BLaER1 (cell line): ENCODE measurements at regions not wholly inside any gene's neighbourhood (a gene's known extent, or its start where the extent isn't known, plus 50 kb on each side); places are given as distances from the start of the nearest gene placed in this dataset.
"Not testable (repeated sequence)": the region's sequence is repeated elsewhere in the genome, so short reads cannot be mapped to it uniquely, and the experiment has no call there.

ENCODE experiments used
- H3K27ac ChIP-seq: shearing (Covaris generic); formaldehyde crosslinking; 2 replicates; pipeline ENCODE4 v1.8.1; 2022
- H3K27me3 ChIP-seq: shearing (Covaris generic); formaldehyde crosslinking; 2 replicates; pipeline ENCODE4 v1.8.1; 2022
- H3K36me3 ChIP-seq: shearing (Covaris generic); formaldehyde crosslinking; 2 replicates; pipeline ENCODE4 v1.8.1; 2022
- H3K4me1 ChIP-seq: shearing (Covaris generic); formaldehyde crosslinking; 2 replicates; pipeline ENCODE4 v1.8.1; 2022
- H3K4me2 ChIP-seq: shearing (Covaris generic); formaldehyde crosslinking; 2 replicates; pipeline ENCODE4 v1.8.1; 2022
- H3K4me3 ChIP-seq: shearing (Covaris generic); formaldehyde crosslinking; 2 replicates; pipeline ENCODE4 v1.8.1; 2022
- H3K9ac ChIP-seq: shearing (Covaris generic); formaldehyde crosslinking; 2 replicates; pipeline ENCODE4 v1.8.1; 2022
- H3K9me3 ChIP-seq: shearing (Covaris generic); formaldehyde crosslinking; 2 replicates; pipeline ENCODE4 v1.8.1; 2022
- H4K20me1 ChIP-seq: shearing (Covaris generic); formaldehyde crosslinking; 2 replicates; pipeline ENCODE4 v1.8.1; 2022
- Cebpa-rat ChIP-seq: shearing (Covaris generic); IDR thresholded peaks from 2 replicates; pipeline ENCODE4 v1.8.1; 2022

DNA sequence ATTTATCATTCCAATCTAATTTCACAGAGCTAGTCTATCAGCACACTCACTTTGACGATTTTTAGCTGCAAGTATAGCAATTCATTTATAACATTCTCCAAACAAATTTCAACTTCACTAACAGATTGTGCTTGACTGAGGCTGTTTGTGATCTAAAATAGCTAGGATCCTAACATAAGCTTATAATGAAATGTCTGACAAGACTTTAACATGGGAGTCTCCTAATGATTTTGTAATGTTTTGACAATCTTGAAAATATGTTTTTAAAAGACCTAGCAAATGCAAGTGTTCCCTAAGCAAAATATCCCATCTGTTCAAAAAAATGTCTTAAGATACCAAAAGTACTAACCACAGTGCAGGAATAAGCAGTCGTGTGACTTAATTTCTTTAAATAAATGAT lies 889.5 kb upstream of the SPRY2 start:
- Histone ChIP-seq H3K4me1 (no peaks in the 10 kb centered on the region), H3K9me3 (0 out of 2 replicates have a peak, but pooled peaks cover 5% of the 10 kb centered on the region), H4K20me1 (no peaks in the 10 kb centered on the region), H3K4me3 (no peak overlapping the region), H3K9ac (no peak overlapping the region), H3K4me2 (no peak overlapping the region), H3K27ac (no peak overlapping the region), H3K27me3 (no peaks in the 10 kb centered on the region), H3K36me3 (no peaks in the 10 kb centered on the region)
- no peak for TF ChIP-seq Cebpa-rat

DNA sequence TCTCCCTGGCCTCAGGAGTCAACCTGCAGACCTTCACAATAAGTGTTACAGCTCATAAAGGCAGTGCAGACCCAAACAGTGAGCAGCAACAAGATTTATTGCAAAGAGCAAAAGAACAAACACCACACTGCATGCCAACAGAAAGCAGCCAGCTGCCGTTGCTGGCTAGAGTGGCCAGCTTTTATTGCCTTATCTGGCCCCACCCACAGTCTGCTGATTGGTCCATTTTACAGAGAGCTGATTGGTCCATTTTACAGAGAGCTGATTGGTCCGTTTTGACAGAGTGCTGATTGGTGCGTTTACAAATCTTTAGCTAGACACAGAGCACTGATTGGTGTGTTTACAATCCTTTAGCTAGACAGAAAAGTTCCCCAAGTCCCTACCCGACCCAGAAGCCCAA lies 885.9 kb upstream of the SPRY2 start:
- not testable (repeated sequence) for H3K27ac ChIP-seq, H3K27me3 ChIP-seq, H3K4me2 ChIP-seq, H3K4me1 ChIP-seq, H4K20me1 ChIP-seq, H3K36me3 ChIP-seq, H3K9ac ChIP-seq, H3K9me3 ChIP-seq, H3K4me3 ChIP-seq

DNA sequence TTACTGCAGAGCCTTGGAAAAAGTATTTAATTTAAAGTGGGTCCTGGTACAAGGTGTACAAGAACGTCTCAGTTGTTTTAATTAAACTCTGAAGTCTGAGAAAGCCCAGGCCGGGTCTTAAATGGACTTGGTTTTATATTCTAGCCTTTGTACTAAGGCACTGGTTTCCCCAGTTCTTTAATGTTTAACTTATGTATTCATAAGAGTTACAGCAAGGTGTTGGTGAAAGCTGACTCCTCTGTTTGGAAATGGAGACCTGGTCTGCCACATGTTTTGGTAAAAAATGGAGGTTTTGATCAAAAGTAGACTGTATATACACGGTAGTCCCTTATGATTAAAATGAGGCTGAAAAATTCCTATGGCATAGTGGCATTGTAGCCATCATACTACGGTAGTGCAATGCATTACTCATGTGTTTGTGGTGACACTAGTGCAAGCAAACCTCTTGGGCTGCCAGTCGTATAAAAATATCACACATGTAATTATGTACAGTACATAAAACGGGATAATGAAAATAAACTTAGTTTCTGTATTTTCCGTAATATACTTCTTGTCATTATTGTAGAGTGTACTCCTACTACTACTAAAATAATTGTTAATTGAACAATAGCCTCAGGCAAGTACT lies 883.4 kb upstream of the SPRY2 start:
- Histone ChIP-seq H3K27me3 (no peaks in the 10 kb centered on the region), H3K9ac (no peak overlapping the region), H3K4me2 (no peak overlapping the region), H4K20me1 (no peaks in the 10 kb centered on the region), H3K9me3 (0 out of 2 replicates have a peak, but pooled peaks cover 5% of the 10 kb centered on the region), H3K4me3 (no peak overlapping the region), H3K36me3 (no peaks in the 10 kb centered on the region), H3K4me1 (no peaks in the 10 kb centered on the region), H3K27ac (no peak overlapping the region)
- no peak for TF ChIP-seq Cebpa-rat

DNA sequence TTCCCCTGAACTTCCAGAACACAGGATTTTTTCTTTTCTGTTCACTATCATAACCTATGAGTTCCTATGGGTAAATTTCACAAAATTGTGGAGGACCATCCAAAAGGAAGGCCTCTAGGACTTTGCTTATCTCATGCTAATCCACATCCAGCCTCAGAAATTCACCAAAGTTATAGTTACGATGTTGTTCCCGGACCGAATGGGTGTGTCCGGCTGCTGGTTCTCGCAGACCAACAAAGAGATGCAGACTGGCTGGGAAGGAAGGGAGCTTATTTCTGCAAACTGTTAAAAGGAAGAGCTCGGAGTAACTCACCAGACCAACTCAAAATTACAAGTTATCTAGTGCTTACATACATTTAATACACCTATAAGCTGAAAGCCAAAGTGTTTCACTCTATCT lies 882.9 kb upstream of the SPRY2 start:
- no peaks in the 10 kb centered on the region for H3K36me3 ChIP-seq
- H3K9me3 ChIP-seq = 0 out of 2 replicates have a peak, but pooled peaks cover 5% of the 10 kb centered on the region
- no peak overlapping the region for H3K9ac ChIP-seq
- H3K27me3 ChIP-seq = no peaks in the 10 kb centered on the region
- no peak overlapping the region for H3K27ac ChIP-seq
- no peak overlapping the region for H3K4me2 ChIP-seq
- no peak overlapping the region for H3K4me3 ChIP-seq
- no peaks in the 10 kb centered on the region for H3K4me1 ChIP-seq
- no peaks in the 10 kb centered on the region for H4K20me1 ChIP-seq
- no peak for TF ChIP-seq Cebpa-rat

- Histone ChIP-seq H3K4me2 (no peak overlapping the region), H3K4me1 (no peaks in the 10 kb centered on the region), H3K27me3 (no peaks in the 10 kb centered on the region), H3K36me3 (no peaks in the 10 kb centered on the region), H3K9me3 (no peaks in the 10 kb centered on the region), H3K4me3 (no peak overlapping the region), H3K9ac (no peak overlapping the region), H4K20me1 (no peaks in the 10 kb centered on the region), H3K27ac (no peak overlapping the region)
- no peak for TF ChIP-seq Cebpa-rat
These were observed 870.8 kb upstream of the SPRY2 start for GRCh38 chr13:81211713-81212112.

DNA sequence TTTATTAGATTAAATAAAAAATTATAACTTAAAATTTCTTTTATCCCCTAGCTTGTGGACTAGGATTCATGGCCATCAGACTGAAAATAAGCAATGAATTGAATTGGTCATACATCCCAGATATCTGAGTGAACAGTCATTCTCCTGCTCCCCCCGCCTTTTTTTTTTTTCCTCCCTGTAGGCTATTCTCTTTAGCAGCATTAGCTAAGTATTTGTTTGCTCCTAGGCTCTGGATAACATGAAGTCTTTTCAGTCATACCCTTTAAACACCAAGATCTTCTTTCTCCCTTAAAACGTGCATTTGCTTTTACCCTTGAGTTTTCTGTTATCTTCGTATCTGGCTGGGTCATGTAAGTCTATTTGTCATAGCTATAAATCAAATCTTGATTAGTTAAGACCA lies 866.7 kb upstream of the SPRY2 start:
- no peaks in the 10 kb centered on the region for H3K9me3 ChIP-seq
- H3K27ac ChIP-seq = no peak overlapping the region
- H3K36me3 ChIP-seq = no peaks in the 10 kb centered on the region
- no peak overlapping the region for H3K4me3 ChIP-seq
- H3K27me3 ChIP-seq = no peaks in the 10 kb centered on the region
- TF ChIP-seq Cebpa-rat = no peak
- H3K9ac ChIP-seq = no peak overlapping the region
- H4K20me1 ChIP-seq = no peaks in the 10 kb centered on the region
- H3K4me1 ChIP-seq = no peaks in the 10 kb centered on the region
- H3K4me2 ChIP-seq = no peak overlapping the region

GRCh38 chr13:81207231-81207630 lies 866.3 kb upstream of the SPRY2 start:
- no peak overlapping the region for H3K4me2 ChIP-seq
- H3K4me1 ChIP-seq = no peaks in the 10 kb centered on the region
- no peak overlapping the region for H3K4me3 ChIP-seq

DNA sequence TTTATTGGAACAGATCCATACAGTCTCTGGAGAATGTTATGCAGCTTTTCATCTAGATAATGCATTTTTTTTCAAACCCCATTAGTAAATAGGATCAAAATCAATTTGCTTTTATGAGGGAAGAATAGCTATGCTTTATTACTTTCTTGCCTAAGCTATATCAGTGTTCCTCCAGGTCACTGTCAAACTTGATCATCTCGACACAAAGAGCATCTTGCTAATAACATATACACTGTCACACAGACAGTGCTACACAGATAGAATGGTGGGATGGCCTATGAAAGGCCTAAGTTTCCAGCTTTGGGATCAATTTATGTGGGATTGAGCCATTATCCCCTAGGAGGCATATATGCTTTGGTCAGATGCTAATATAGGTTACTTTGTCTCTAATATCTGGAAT lies 862.9 kb upstream of the SPRY2 start:
- no peak for TF ChIP-seq Cebpa-rat
- H3K4me3 ChIP-seq = no peak overlapping the region
- no peak overlapping the region for H3K4me2 ChIP-seq
- H3K27ac ChIP-seq = no peak overlapping the region
- no peaks in the 10 kb centered on the region for H3K27me3 ChIP-seq
- no peaks in the 10 kb centered on the region for H3K9me3 ChIP-seq
- H3K4me1 ChIP-seq = no peaks in the 10 kb centered on the region
- H3K36me3 ChIP-seq = no peaks in the 10 kb centered on the region
- no peak overlapping the region for H3K9ac ChIP-seq
- H4K20me1 ChIP-seq = no peaks in the 10 kb centered on the region

More at GRCh38 chr13:81207231-81207630, 866.3 kb upstream of the SPRY2 start:
- H3K9me3 ChIP-seq = no peaks in the 10 kb centered on the region
- no peak for TF ChIP-seq Cebpa-rat
- no peaks in the 10 kb centered on the region for H4K20me1 ChIP-seq
- no peak overlapping the region for H3K9ac ChIP-seq
- no peaks in the 10 kb centered on the region for H3K27me3 ChIP-seq
- no peaks in the 10 kb centered on the region for H3K36me3 ChIP-seq
- no peak overlapping the region for H3K27ac ChIP-seq

GRCh38 chr13:81199956-81200355 lies 859.0 kb upstream of the SPRY2 start:
- no peak overlapping the region for H3K4me2 ChIP-seq
- H3K4me3 ChIP-seq = no peak overlapping the region
- H4K20me1 ChIP-seq = no peaks in the 10 kb centered on the region
- no peaks in the 10 kb centered on the region for H3K4me1 ChIP-seq
- no peak overlapping the region for H3K9ac ChIP-seq
- no peaks in the 10 kb centered on the region for H3K9me3 ChIP-seq
- H3K36me3 ChIP-seq = no peaks in the 10 kb centered on the region
- H3K27me3 ChIP-seq = no peaks in the 10 kb centered on the region
- no peak overlapping the region for H3K27ac ChIP-seq
- TF ChIP-seq Cebpa-rat = no peak

DNA sequence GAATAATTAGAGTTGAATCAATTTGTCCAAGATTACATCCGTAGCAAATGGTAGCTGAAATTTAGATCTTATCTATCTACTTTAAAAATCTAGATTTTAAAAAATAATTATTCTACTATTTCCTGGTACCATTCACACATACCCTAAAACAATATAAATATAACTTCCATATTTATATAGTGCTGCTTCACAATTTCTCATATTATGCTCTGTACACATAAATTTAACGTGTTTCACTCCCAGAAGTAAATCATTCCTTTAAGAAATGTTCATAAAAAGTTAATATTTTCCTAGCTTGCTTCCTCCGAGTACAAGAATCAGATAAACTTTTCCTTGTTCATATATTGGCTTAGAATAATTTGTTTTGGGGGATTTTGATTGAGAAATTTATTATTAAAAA lies 857.0 kb upstream of the SPRY2 start:
- Histone ChIP-seq H3K4me2 (no peak overlapping the region), H3K4me1 (no peaks in the 10 kb centered on the region), H3K27ac (no peak overlapping the region), H3K9ac (no peak overlapping the region), H3K27me3 (no peaks in the 10 kb centered on the region), H4K20me1 (no peaks in the 10 kb centered on the region), H3K9me3 (peaks cover 15% of the 10 kb centered on the region), H3K4me3 (no peak overlapping the region), H3K36me3 (no peaks in the 10 kb centered on the region)
- no peak for TF ChIP-seq Cebpa-rat

DNA sequence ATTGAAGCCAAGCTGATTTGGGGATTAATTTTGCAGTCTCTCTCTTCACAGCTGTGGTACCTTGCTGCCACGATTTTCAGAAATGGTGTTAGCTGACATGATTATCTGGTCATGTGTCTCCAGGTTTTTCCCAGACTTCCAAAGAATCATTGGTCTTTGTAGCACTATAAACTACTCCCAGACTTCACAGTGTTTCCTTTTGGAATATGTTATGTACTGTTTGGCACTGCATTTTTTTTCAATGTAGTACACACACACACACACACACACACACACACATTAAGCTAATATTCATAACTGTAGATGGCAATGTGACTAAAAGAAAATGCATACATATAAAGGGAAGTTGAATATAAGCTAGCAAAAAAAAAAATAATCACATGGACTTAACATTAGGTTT lies 856.6 kb upstream of the SPRY2 start:
- Histone ChIP-seq H3K9ac (no peak overlapping the region), H3K4me2 (no peak overlapping the region), H3K4me3 (no peak overlapping the region), H3K27ac (no peak overlapping the region), H3K27me3 (no peaks in the 10 kb centered on the region), H4K20me1 (no peaks in the 10 kb centered on the region), H3K9me3 (peaks cover 15% of the 10 kb centered on the region), H3K36me3 (no peaks in the 10 kb centered on the region), H3K4me1 (no peaks in the 10 kb centered on the region)
- TF ChIP-seq Cebpa-rat = no peak
